ENCODE measurements at regions not wholly inside any gene's neighbourhood (a gene's known extent, or its start where the extent isn't known, plus 50 kb on each side); places are given as distances from the start of the nearest gene placed in this dataset.
A peak's percentile ranks its signal among the peaks of the same experiment; 100 is the strongest.
"Not testable (repeated sequence)": the region's sequence is repeated elsewhere in the genome, so short reads cannot be mapped to it uniquely, and the experiment has no call there.

DNA sequence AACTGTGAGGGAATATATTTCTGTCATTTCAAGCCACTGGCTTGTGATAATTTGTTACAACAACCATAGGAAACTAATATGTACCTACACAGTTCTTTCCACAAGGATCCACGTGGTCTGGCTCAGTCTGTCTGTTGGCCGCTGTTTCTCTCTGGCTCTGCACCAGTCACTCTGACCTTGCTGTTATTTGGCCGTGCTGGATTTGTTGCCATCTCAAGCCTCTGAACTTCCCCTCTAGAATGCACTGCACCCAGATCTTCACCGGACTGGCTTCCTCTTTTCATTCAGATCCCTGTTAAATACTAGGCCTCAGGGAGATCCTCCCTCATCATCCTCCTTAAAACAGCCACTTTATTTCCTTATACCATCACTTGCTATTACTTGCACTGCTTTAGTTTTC is 446.8 kb downstream of the TFAP2B start:
- no peak for DNase-seq

DNA sequence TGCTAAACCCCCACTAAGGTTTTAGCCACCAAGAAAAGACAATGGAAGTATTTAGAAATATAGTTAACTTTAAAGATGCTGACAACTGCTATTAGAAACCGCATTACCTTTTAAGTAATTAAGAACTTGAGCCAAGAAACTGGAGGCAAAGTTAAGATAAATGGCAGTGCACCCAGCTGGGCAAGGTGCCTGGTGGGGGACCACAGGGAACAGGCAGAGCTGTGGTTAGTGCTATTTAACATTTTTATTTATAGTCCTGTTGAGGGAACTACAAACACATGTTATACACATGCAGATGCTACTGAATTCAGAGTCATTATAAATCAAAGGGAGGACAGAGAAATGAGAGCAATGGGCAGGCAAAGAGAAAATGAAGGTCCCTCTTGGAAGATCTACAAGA is 447.9 kb downstream of the TFAP2B start:
- no peak for DNase-seq

DNA sequence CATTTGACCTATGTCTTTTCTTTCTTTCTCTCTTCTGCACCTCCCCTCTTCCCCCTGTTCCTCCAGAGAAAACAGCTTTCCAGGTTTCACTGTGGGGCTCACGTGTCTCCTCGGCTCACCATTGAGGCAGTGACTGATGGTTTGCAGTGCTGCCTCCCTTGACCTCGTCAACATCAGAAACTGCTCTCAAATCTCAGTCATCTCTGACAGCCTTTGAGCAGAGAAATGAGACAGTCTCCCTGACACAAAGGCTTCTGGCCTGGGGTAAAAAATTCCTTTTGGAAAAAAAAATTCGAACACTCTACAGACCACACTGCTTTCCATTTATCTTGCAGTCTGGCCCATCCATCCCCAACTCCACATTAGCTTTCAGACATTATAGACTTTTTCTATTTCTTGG is 450.0 kb downstream of the TFAP2B start:
- DNase-seq, result no peak

DNA sequence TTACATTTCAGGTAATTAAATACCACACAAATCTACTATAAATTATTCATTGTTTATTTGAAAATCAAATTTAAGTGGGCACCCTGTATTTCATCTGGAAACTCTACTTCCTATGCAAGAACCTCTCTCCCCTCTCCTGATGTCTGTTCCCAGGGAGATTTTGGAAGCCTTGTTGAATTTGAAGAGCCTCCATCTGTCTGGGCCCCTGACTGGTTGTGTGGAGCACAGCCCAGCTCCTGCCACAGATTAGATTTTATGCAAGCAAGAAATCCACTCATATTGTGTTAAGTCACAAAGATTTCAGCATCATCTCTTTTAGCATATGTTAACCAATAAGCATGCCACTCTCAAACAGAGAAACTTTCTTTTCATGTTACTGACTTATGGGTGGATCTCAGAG is 451.2 kb downstream of the TFAP2B start:
- no peak for DNase-seq

DNA sequence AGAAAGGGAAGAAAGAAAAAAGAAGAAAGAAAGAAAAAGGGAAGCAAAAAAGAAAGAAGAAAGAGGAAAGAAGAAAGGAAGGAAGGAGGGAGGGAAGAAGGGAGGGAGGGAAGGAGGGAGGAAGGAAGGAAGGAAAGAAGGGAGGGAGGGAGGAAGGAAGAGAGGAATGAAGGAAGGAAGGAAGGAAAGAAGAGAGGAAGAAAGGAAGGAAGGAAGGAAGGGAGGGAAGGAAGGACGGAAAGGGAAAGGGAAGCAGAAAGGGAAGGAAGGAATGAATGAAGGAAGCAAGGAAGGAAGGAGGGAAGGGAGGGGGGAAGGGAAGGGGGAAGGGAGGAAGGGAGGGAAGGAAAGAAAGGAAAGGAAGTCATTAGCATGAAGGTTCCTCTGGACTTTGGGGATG is 452.9 kb downstream of the TFAP2B start:
- DNase-seq, result no peak

DNA sequence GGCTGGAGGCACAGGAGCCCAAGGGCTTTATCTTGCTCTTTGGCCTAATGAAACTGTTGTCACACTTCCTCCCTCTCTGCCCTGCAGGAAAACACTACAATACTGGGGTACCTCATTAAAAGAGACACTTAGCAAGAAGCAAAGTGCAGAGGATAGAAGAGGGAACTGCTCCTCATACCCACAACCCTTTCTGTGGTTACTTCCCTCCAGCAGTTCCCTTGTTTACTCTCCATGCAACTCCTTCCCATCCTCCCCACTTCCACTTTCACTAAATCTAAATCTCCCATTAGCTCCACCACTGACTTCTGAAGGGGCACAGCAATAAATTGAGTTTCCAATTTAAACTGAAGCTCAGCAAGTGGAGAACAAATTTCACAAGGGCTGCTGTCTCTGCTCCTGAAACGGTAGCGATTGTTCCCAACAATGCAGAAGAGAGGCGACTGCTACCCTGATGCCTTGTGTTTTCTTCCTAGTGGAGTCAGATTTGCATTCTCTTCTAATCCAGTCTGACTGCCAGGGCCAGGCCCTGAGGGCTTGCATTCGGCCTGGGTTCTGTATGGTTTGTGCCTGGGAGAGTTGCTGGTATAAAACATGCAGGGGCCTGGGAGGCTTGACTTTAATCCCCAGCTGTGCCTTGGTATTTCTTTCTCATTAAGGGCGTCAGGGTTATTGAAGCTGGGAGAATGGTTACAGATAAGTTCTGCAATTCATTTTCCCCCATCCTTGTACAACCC is 454.7 kb downstream of the TFAP2B start:
- DNase-seq, result no peak

DNA sequence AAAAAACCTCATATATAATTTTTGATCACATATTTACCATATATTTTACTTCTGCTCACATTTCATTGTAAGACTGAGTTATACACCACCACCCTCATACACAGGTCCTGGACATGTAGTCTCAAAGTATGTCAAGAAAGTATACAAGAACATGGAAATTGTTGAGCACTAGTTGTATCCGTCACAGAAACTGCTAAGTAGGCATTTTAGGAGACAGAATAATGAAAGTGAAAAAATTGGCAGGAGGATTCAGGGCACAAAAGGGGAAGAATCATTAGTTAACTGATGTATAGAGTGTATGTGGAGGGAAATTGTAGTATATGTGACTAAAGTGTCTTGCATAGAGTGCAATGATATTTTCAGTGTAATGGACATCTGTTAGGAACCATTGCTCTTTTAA is 458.8 kb downstream of the TFAP2B start:
- no peak for DNase-seq

DNA sequence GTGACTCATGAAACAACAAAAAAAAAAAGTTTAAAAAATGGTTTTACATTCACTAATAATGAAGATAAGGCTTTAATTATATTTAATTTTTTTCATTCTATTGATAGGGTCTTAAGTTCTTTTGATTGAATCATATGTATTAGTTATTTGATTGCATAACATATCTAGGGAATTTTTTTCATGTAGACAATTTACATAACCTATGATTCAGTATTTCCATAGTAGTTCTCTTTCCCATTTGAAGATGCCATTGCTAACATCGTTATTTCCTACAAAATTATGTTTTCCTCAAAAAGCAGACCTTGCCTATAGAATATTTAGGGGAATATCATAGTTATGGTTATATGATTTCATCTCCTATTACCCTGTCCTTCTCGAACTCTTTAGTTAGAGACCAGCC is 463.4 kb downstream of the TFAP2B start:
- no peak for DNase-seq

DNA sequence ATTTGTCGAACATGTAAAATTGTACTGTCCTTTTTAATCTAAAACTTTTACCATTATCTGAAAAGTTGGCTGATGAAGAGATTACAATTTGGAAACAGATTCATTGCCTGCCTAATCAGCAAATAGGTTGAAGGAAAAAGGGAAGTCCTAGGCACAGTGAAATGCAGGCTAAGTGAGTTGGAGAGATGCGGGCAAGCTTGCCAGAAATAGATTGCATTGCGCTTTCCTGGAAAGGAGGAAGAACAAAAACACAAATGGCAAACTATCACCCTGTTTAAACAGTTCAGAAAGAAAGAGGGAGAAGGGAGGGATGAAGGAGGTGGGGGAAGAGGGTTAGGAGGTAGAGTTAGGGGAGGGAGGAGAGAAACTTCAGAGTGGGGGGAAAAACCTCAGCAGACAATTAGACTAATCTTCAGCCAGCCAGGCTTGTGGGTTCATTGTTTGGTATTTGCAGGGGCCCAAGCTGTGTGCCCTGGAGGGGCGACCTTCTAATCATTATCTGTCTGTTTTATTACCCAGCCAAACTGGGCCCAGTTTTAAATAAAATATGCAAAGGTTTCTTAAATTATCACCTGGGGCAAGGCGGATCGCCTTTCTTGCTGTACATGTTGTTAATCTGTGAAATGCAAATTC is 465.2 kb downstream of the TFAP2B start:
- no peak for DNase-seq

DNA sequence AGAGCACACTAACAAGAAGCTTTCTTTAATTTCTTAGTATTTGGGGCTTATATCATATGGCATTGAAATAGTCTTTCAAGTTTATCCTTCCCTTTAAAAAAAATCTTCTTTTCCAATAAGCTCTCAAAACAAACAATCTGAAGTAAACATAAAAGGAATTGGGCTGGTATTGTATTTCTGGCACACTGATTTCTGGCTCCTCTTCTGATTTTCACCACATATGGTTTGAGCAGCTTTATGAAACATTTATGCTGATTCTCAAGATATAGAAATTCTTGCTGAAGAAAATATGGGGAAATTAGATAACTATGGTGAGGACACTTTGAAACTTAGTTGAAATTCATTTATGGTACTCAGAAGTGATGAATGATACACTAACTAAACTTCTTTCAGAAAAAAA is 467.2 kb downstream of the TFAP2B start:
- no peak for DNase-seq

DNA sequence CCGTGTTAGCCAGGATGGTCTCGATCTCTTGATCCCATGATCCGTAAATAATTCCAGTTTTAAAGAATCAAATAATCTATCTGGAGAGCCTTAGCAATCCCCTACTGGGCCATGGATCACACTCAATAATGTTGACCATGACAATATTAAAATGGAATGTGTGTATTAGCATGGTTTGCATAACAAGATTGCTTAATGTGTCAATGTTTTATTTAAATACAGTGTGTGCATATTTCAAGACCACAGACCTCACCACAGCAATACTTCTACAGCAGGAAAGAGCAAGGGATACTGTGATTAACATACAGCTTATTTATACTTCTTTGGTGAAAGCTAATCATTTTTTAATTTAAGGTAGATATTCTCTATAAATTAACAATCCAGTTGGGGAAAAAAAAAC is 470.4 kb downstream of the TFAP2B start:
- no peak for DNase-seq

DNA sequence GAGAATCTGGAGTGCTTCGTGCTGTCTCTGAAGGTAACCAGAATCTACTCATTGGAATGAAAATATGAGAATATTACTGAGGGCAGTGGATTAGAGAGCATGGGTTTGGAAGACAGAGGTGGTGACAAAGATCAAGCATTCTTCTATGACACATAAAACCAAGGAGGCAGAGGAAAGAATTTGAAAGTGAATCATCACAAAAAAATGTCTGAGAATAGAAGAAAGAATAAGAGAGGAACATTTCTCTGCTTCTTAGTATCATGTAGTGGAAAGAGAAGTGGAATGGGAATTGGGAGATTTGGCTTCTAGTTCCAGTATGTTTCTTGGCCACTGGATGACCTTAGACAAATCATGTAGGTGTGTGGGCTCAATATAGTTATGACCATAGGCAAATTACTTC is 474.0 kb downstream of the TFAP2B start:
- DNase-seq, result no peak

DNA sequence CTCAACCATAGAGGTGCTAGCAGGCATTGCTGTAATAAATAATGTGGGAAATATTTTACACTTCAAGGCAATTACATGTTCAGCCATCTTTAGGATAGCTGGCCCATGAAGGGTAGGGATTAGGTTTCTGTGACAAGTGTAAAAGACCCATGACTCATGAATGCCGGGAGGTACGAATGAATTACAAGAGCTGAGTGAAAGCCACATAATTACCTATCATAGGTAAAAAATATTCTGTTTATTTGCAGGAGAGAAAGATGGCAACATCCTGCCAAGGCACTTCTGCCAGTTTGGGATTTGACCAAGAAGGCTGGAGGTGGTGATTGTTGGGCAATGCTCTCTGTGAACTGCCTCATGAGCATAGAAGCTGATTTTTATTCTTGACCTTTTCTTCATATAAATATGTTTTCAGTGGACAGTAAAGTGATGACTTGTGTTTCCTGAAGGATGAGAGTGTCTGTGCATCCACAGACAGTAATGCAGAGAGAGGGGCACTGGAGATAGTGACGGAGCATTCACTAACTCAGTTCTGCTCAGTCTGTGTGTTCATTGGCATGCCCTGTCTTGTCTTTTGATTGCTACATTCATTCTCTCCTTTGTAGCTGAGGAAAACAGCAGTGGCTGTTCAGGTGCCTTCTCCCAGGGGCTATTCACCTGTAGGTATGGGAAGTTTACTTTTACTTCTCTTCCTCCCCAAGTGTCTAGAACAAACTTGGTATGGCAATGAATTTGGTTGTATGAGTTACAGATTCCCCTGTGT is 481.1 kb downstream of the TFAP2B start:
- DNase-seq, result no peak

DNA sequence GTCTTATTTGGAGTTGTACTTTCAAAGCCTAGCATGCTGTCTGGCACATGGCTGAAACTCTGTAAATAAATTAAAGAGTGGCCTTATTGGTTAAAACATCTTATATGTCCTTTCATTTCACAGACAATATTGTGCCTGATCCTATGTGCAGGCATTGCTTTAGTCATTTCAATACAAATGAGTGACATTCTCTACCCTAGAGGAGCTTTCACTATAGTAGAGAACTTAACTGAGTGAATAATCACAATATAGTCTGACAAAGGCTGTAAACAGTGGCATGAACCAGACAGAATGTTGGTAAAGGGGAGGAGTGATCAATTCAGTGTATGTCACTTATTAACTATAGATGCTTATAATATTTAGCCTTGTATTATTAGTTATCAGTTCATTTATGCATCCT is 481.8 kb downstream of the TFAP2B start:
- no peak for DNase-seq

DNA sequence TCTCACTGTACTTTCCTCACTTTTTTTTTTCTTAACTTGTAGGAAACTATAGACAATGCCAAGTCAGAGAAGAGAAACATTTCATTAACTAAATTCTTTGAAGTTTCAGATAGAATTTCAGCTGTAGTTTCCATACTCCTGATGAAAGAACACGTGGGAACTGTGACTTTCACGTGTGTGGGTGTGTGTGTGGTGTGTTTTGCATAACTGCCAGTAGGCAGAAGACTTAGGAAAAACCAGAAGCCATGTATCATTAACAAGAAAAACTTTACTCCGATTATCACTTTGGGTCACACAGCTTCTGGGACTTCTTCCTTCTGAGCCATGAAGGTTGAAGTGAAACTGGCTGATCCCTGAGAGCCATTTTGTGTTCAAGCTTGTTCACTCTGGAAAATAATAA is 483.3 kb downstream of the TFAP2B start:
- DNase-seq, result no peak

DNA sequence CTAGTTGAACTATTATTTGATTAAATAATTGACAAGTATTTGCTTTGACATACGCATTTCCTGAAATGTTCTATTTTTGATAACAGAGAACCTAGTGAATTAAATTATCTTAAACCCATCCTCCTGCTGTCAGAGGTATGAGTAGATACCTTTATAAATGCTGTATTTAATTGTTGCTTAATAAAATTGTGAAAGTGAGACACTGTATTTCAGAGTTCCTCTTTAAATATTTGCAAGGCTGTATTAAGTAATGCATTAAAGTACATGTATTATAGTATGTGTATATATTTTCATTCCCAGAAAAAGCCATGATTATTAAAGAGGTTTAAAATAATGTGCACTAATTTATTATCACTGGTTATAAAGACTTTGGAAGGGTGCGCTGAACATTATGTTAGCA is 483.8 kb downstream of the TFAP2B start:
- DNase-seq, result no peak

DNA sequence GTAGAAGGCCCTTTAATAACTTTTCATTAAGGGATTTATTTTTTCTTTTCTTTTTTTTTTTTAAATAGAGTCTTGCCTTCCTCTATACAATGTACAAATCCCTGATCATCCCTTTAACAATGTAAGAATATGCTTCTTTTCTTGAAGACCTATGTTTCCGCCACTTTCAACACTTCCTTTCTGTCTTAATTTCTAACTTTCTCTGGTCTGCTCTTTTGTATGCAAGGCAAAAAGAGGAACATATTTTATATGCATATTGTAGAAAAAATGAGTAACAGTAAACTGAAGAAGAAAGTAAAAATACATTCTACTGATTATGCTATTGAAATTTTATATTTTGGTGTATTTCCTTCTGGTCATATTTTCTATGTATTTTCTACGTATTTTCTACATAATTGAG is 484.7 kb downstream of the TFAP2B start:
- no peak for DNase-seq

DNA sequence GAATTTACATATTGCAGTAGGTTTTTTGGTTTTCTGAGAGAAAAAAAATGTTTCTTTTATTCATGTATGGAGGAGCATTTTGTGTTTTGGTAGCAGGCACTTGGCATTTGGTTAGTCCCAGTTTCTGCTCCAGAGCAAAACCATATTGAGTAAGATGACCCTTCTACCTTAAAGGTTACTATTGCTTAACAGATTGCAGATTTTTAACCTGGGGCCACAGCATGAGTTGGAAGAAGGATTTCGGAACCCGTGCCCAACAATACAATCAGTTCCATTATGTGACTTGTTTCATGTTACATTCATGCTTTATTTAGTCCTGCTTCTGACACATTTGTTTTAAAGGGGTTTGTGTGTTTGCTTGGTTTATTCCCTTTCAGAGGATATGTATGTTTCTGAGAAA is 496.3 kb downstream of the TFAP2B start:
- DNase-seq, result no peak

DNA sequence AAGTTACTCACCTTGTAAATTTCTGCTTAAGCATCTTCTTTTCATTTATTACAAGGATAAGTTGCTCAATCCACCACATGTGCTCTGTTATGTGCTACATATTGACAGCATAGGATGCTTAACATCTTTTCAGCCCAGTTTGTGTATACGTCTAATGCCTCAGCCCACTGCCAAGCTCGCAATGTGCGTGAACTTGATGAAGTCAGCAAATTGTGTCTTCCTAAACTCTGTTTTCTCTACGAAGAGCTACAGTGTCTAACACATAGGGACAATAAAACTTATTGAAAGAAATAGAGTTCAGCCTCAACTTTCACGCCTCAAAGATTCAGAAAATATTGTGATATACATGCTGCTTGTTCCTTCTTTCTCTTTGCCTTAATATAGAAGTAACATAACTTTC is 500.0 kb downstream of the TFAP2B start:
- no peak for DNase-seq

DNA sequence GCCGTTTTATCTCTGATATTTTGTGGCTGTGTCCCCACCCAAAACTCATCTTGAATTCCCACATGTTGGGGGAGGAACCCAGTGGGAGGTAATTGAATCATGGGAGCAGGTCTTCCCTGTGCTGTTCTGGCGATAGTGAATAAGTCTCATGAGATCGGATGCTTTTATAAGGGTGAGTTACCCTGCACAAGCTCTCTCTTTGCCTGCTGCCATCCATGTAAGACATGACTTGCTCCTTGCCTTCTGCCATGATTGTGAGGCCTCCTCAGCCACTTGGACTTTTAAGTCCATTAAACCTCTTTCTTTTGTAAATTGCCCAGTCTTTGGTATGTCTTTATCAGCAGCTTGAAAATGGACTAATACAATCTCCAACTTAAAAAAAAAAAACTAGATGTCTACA is 502.8 kb downstream of the TFAP2B start:
- not testable (repeated sequence) for DNase-seq

DNA sequence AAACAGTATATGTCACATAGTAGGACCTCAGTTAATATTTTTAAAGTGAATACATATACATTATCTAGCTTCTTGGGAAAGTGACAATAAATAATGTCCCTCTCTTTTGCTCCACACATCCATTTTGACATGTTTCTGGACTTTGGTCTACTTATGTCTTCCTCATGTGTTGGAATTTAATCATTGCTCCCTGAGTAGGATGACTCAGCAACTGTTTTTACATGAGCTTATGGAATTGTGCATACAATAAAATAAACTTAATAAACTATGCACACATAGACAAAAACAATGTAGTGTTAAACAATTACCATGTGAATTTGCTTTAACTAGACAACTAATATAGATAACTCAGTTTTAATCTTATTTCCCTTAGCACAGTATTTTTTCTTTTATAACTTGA is 503.8 kb downstream of the TFAP2B start:
- DNase-seq, result no peak

DNA sequence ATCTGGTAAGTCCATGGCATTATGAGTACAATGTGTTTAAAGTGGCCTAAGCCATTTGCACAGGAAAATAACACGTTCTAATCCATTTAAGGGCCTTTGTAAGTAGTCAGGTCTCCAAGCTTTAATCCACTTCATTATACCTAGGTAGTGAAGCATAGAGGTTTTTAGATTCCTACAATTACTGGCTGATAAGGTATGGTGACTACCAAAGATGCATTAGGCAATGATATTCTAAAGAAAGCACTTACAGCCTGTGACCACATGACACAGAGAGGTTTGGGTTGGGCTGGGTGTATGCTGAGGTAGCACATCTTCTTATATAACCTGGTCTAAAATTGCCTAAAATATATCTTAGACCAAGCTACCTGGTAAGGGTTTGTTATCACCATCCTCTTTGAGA is 504.4 kb downstream of the TFAP2B start:
- peak; percentile 21 for DNase-seq

DNA sequence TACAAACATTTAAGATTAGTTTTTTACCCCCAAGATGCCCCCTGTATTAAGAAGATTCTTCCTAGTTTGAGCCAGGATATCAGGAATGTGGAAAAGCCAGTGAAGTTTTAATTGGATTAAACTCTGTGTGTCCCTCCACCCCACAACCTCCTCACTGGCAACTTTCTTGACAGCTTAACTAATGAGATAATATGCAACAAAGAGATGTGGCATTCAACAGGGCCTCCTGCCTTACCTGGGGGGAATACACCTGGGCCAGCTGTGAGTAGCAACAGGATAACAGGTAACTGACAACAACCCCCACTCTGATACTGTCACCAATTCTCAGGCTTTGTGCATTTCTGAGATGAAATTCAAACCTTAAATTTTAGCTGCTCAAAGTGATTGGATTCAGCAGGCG is 512.3 kb downstream of the TFAP2B start:
- no peak for DNase-seq

DNA sequence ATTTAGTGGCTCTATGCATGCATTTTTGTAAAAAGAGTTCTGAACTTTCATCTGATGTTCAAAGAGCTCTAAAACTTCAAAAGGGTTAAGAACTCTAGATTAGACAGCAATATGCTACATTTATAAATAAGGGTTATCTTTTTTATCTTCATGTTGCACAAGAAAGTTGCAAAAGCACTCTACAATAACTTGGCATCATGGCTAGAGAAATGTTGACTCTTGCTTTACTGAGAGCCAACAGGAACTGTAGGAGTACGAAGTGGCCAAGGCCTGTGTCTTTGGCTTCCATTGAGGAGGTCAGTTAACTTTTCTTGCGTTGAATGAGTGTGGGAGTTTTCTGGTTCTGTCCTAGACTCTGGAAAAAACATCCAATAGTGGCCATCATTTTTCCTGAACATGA is 516.9 kb downstream of the TFAP2B start:
- no peak for DNase-seq
